Esophagus (tissue), 2 donors: ENCODE measurements at regions not wholly inside any gene's neighbourhood (a gene's known extent, or its start where the extent isn't known, plus 50 kb on each side); places are given as distances from the start of the nearest gene placed in this dataset.
"Not testable (repeated sequence)": the region's sequence is repeated elsewhere in the genome, so short reads cannot be mapped to it uniquely, and the experiment has no call there.

Experiments used
- H3K27ac ChIP-seq, 2 donors: one replicate each; pipeline ENCODE4 v1.5.1; 2013; ENCODE audit warnings: low read depth in 2 of 2, mild to moderate bottlenecking in 2 of 2, inconsistent platforms in 1 of 2, low read length in 1 of 2, moderate library complexity in 1 of 2
- H3K27me3 ChIP-seq, 2 donors: one replicate each; pipeline ENCODE4 v1.6.1; 2013; ENCODE audit warnings: low read length in 2 of 2, control low read depth in 1 of 2, mild to moderate bottlenecking in 1 of 2; ENCODE audit not compliant: insufficient read depth in 2 of 2, control insufficient read depth in 1 of 2
- H3K36me3 ChIP-seq, 2 donors: one replicate each; pipeline ENCODE4 v1.6.1; 2013; ENCODE audit warnings: low read length in 1 of 2; ENCODE audit not compliant: control insufficient read depth in 2 of 2, insufficient read depth in 2 of 2
- H3K4me1 ChIP-seq, 2 donors: one replicate each; pipeline ENCODE4 v1.6.1; 2013; ENCODE audit warnings: low read length in 1 of 2; ENCODE audit not compliant: control insufficient read depth in 2 of 2, insufficient read depth in 2 of 2
- H3K4me3 ChIP-seq, 2 donors: one replicate each; pipeline ENCODE4 v1.5.1; 2013; ENCODE audit warnings: low read length in 2 of 2, mild to moderate bottlenecking in 2 of 2, low read depth in 1 of 2, moderate library complexity in 1 of 2
- H3K9me3 ChIP-seq, 2 donors: one replicate each; pipeline ENCODE4 v1.6.1; 2013; ENCODE audit warnings: mild to moderate bottlenecking in 2 of 2, low read depth in 1 of 2, low read length in 1 of 2, moderate library complexity in 1 of 2; ENCODE audit not compliant: control insufficient read depth in 2 of 2, insufficient read depth in 1 of 2
- WGBS, 2 donors: extraction: QIAGEN DNeasy Blood & Tissue Kit; methylation state at CpG; one replicate each; pipeline ENCODE4 v1.1.7; 2013; 5-methylcytosine and 5-hydroxymethylcytosine counted together
- donor health status: healthy with polysubstance abuse.
- donor health status: Bipolar disorder and iron deficiency.

- H3K4me3 ChIP-seq = no peak overlapping the region
- H3K36me3 ChIP-seq = no peaks in the 10 kb centered on the region
- no peaks in the 10 kb centered on the region for H3K9me3 ChIP-seq
- WGBS, 2 donors = 68 to 80% methylated on average over 3 of the region's 3 CpGs
- H3K4me1 ChIP-seq = no peaks in the 10 kb centered on the region
- no peak overlapping the region for H3K27ac ChIP-seq
- no peaks in the 10 kb centered on the region for H3K27me3 ChIP-seq
Observed at GRCh38 chr4:92014067-92014466, 289.7 kb upstream of the GRID2 start.

GRCh38 chr4:92021203-92021602, 282.6 kb upstream of the GRID2 start:
- Histone ChIP-seq H3K4me1 (no peaks in the 10 kb centered on the region), H3K9me3 (no peaks in the 10 kb centered on the region), H3K4me3 (no peak overlapping the region), H3K27me3 (no peaks in the 10 kb centered on the region), H3K36me3 (no peaks in the 10 kb centered on the region), H3K27ac (no peak overlapping the region)
- 78 to 88% methylated on average over 1 of the region's 1 CpG for WGBS, 2 donors

GRCh38 chr4:92021788-92022187, 282.0 kb upstream of the GRID2 start:
- no peak overlapping the region for H3K27ac ChIP-seq
- WGBS, 2 donors = 66 to 75% methylated on average over 2 of the region's 2 CpGs
- no peaks in the 10 kb centered on the region for H3K9me3 ChIP-seq
- no peaks in the 10 kb centered on the region for H3K4me1 ChIP-seq
- no peaks in the 10 kb centered on the region for H3K36me3 ChIP-seq
- H3K27me3 ChIP-seq = no peaks in the 10 kb centered on the region
- H3K4me3 ChIP-seq = no peak overlapping the region

GRCh38 chr4:92028830-92029229, 274.9 kb upstream of the GRID2 start:
- not testable (repeated sequence) for H3K9me3 ChIP-seq, H3K4me3 ChIP-seq, H3K27ac ChIP-seq, H3K4me1 ChIP-seq, H3K36me3 ChIP-seq, H3K27me3 ChIP-seq
- 77 to 81% methylated on average over 6 of the region's 6 CpGs for WGBS, 2 donors

GRCh38 chr4:92031825-92032224, 271.9 kb upstream of the GRID2 start:
- 41 to 53% methylated on average over 2 of the region's 2 CpGs for WGBS, 2 donors
- Histone ChIP-seq H3K36me3 (no peaks in the 10 kb centered on the region), H3K27me3 (no peaks in the 10 kb centered on the region), H3K27ac (no peak overlapping the region), H3K9me3 (no peaks in the 10 kb centered on the region), H3K4me3 (no peak overlapping the region), H3K4me1 (no peaks in the 10 kb centered on the region)

- WGBS, 2 donors = 78 to 80% methylated on average over 3 of the region's 3 CpGs
- H3K27ac ChIP-seq = no peak overlapping the region
Observed at GRCh38 chr4:92035666-92036065, 268.1 kb upstream of the GRID2 start.

GRCh38 chr4:92045718-92046117, 258.0 kb upstream of the GRID2 start:
- no peaks in the 10 kb centered on the region for H3K36me3 ChIP-seq
- H3K4me1 ChIP-seq = no peaks in the 10 kb centered on the region
- WGBS, 2 donors = 94% methylated on average over 13 of the region's 13 CpGs

More at GRCh38 chr4:92035666-92036065, 268.1 kb upstream of the GRID2 start:
- no peaks in the 10 kb centered on the region for H3K36me3 ChIP-seq
- no peak overlapping the region for H3K4me3 ChIP-seq
- no peaks in the 10 kb centered on the region for H3K27me3 ChIP-seq
- H3K9me3 ChIP-seq = no peaks in the 10 kb centered on the region
- H3K4me1 ChIP-seq = no peaks in the 10 kb centered on the region

GRCh38 chr4:92047209-92047875, 256.4 kb upstream of the GRID2 start:
- Histone ChIP-seq H3K9me3 (no peaks in the 10 kb centered on the region), H3K36me3 (no peaks in the 10 kb centered on the region), H3K4me3 (no peak overlapping the region), H3K4me1 (no peaks in the 10 kb centered on the region), H3K27ac (no peak overlapping the region), H3K27me3 (no peaks in the 10 kb centered on the region)
- 59 to 63% methylated on average over 2 of the region's 2 CpGs for WGBS, 2 donors

More at GRCh38 chr4:92045718-92046117, 258.0 kb upstream of the GRID2 start:
- H3K27ac ChIP-seq = no peak overlapping the region
- no peak overlapping the region for H3K4me3 ChIP-seq
- no peaks in the 10 kb centered on the region for H3K9me3 ChIP-seq
- no peaks in the 10 kb centered on the region for H3K27me3 ChIP-seq

- H3K27me3 ChIP-seq = no peaks in the 10 kb centered on the region
- no peaks in the 10 kb centered on the region for H3K4me1 ChIP-seq
- no peak overlapping the region for H3K4me3 ChIP-seq
- H3K36me3 ChIP-seq = no peaks in the 10 kb centered on the region
- H3K27ac ChIP-seq = no peak overlapping the region
- H3K9me3 ChIP-seq = no peaks in the 10 kb centered on the region
- 85 to 87% methylated on average over 3 of the region's 3 CpGs for WGBS, 2 donors
Observed at GRCh38 chr4:92050875-92051274, 252.9 kb upstream of the GRID2 start.

GRCh38 chr4:92059615-92060014, 244.2 kb upstream of the GRID2 start:
- Histone ChIP-seq H3K4me1 (no peaks in the 10 kb centered on the region), H3K27me3 (no peaks in the 10 kb centered on the region), H3K27ac (no peak overlapping the region), H3K36me3 (no peaks in the 10 kb centered on the region), H3K9me3 (peaks cover 0 to 2% of the 10 kb centered on the region in 2 donors), H3K4me3 (no peak overlapping the region)
